ENCODE measurements at regions not wholly inside any gene's neighbourhood (a gene's known extent, or its start where the extent isn't known, plus 50 kb on each side); places are given as distances from the start of the nearest gene placed in this dataset.

- Histone ChIP-seq H3K4me3 (no peak overlapping the region), H3K27ac (no peak overlapping the region), H3K36me3 (no peaks in the 10 kb centered on the region), H3K27me3 (peaks cover 0 to 2% (median 0%) of the 10 kb centered on the region in 3 donors), H3K9me3 (peaks cover 0 to 2% (median 0%) of the 10 kb centered on the region in 3 donors), H3K4me1 (no peaks in the 10 kb centered on the region)
- in situ Hi-C loops (cut with MboI; ENCODE audit: low sequenced_read_pairs in 4 of 4), result no loop called here
- no peak for DNase-seq
- intact Hi-C loops (cut with DNase I; ENCODE audit: low total_unique reads), result no loop called here
- no peak for TF ChIP-seq POLR2A (IDR thresholded peaks at IDR 0.05)
- no peak for TF ChIP-seq CTCF (IDR thresholded peaks at IDR 0.05 in 4 of 5, conservative IDR thresholded peaks at IDR 0.05 in 1 of 5)
- ATAC-seq, result no peak
Measured at GRCh38 chr1:5394111-5394510, 598.1 kb downstream of the NPHP4 start.

- TF ChIP-seq CTCF (IDR thresholded peaks at IDR 0.05 in 4 of 5, conservative IDR thresholded peaks at IDR 0.05 in 1 of 5) (no peak), POLR2A (IDR thresholded peaks at IDR 0.05) (no peak)
- no peaks in the 10 kb centered on the region for H3K36me3 ChIP-seq
- H3K27me3 ChIP-seq, result peaks cover 0 to 2% (median 0%) of the 10 kb centered on the region in 3 donors
- H3K27ac ChIP-seq, result no peak overlapping the region
- in situ Hi-C loops (cut with MboI; ENCODE audit: low sequenced_read_pairs in 4 of 4) (no loop called here), intact Hi-C loops (cut with DNase I; ENCODE audit: low total_unique reads) (no loop called here)
- H3K4me1 ChIP-seq, result no peaks in the 10 kb centered on the region
- no peak for ATAC-seq
- no peak for DNase-seq
- H3K4me3 ChIP-seq, result no peak overlapping the region
- H3K9me3 ChIP-seq, result peaks cover 0 to 2% (median 0%) of the 10 kb centered on the region in 3 donors
Measured at GRCh38 chr1:5393603-5394002, 598.6 kb downstream of the NPHP4 start.

GRCh38 chr1:5393146-5393545 is 599.1 kb downstream of the NPHP4 start:
- ATAC-seq (no peak), DNase-seq (no peak)
- peaks cover 0 to 2% (median 0%) of the 10 kb centered on the region in 3 donors for H3K27me3 ChIP-seq
- in situ Hi-C loops (cut with MboI; ENCODE audit: low sequenced_read_pairs in 4 of 4), result no loop called here
- no peaks in the 10 kb centered on the region for H3K36me3 ChIP-seq
- H3K9me3 ChIP-seq, result peaks cover 0 to 2% (median 0%) of the 10 kb centered on the region in 3 donors
- TF ChIP-seq CTCF (IDR thresholded peaks at IDR 0.05 in 4 of 5, conservative IDR thresholded peaks at IDR 0.05 in 1 of 5), result no peak
- TF ChIP-seq POLR2A (IDR thresholded peaks at IDR 0.05), result no peak
- no peak overlapping the region for H3K27ac ChIP-seq
- H3K4me1 ChIP-seq, result no peaks in the 10 kb centered on the region
- intact Hi-C loops (cut with DNase I; ENCODE audit: low total_unique reads), result no loop called here
- no peak overlapping the region for H3K4me3 ChIP-seq

GRCh38 chr1:5391725-5392124 is 600.5 kb downstream of the NPHP4 start:
- H3K27me3 ChIP-seq, result peaks cover 0 to 4% (median 0%) of the 10 kb centered on the region in 3 donors

More at GRCh38 chr1:5391725-5392124, 600.5 kb downstream of the NPHP4 start:
- peaks cover 0 to 2% (median 0%) of the 10 kb centered on the region in 3 donors for H3K9me3 ChIP-seq
- ATAC-seq, result no peak
- H3K36me3 ChIP-seq, result no peaks in the 10 kb centered on the region
- no peak for DNase-seq
- TF ChIP-seq POLR2A (IDR thresholded peaks at IDR 0.05) (no peak), CTCF (IDR thresholded peaks at IDR 0.05 in 4 of 5, conservative IDR thresholded peaks at IDR 0.05 in 1 of 5) (no peak)
- intact Hi-C loops (cut with DNase I; ENCODE audit: low total_unique reads), result no loop called here
- in situ Hi-C loops (cut with MboI; ENCODE audit: low sequenced_read_pairs in 4 of 4), result no loop called here
- no peaks in the 10 kb centered on the region for H3K4me1 ChIP-seq
- H3K4me3 ChIP-seq, result no peak overlapping the region
- no peak overlapping the region for H3K27ac ChIP-seq

Data from gastrocnemius medialis (tissue), 4 donors.